ENCODE measurements at regions not wholly inside any gene's neighbourhood (a gene's known extent, or its start where the extent isn't known, plus 50 kb on each side); places are given as distances from the start of the nearest gene placed in this dataset.

GRCh38 chr7:156474241-156474743 is 166.3 kb upstream of the RNF32 start:
- no peak for DNase-seq

GRCh38 chr7:156473476-156474240 is 166.9 kb upstream of the RNF32 start:
- DNase-seq = no peak

GRCh38 chr7:156472267-156472666 is 168.3 kb upstream of the RNF32 start:
- DNase-seq = no peak

- no peak for DNase-seq
These were observed 169.9 kb upstream of the RNF32 start for GRCh38 chr7:156470399-156471320.

GRCh38 chr7:156466955-156467625 is 173.5 kb upstream of the RNF32 start:
- DNase-seq = no peak

- DNase-seq = no peak
These were observed 174.3 kb upstream of the RNF32 start for GRCh38 chr7:156466272-156466671.

GRCh38 chr7:156465186-156465585 is 175.4 kb upstream of the RNF32 start:
- DNase-seq = no peak

GRCh38 chr7:156464339-156464738 is 176.2 kb upstream of the RNF32 start:
- no peak for DNase-seq

GRCh38 chr7:156463280-156463679 is 177.3 kb upstream of the RNF32 start:
- no peak for DNase-seq

- no peak for DNase-seq
These were observed 178.5 kb upstream of the RNF32 start for GRCh38 chr7:156461881-156462665.

- DNase-seq = no peak
These were observed 179.5 kb upstream of the RNF32 start for GRCh38 chr7:156460858-156461627.

GRCh38 chr7:156459582-156459981 is 181.0 kb upstream of the RNF32 start:
- DNase-seq = no peak

GRCh38 chr7:156459067-156459466 is 181.5 kb upstream of the RNF32 start:
- no peak for DNase-seq

- DNase-seq = no peak
These were observed 182.6 kb upstream of the RNF32 start for GRCh38 chr7:156458011-156458410.

GRCh38 chr7:156456503-156457115 is 184.0 kb upstream of the RNF32 start:
- no peak for DNase-seq

GRCh38 chr7:156456032-156456431 is 184.5 kb upstream of the RNF32 start:
- DNase-seq = no peak

- DNase-seq = no peak
These were observed 190.1 kb upstream of the RNF32 start for GRCh38 chr7:156450473-156450872.

GRCh38 chr7:156448918-156449317 is 191.7 kb upstream of the RNF32 start:
- no peak for DNase-seq

GRCh38 chr7:156446990-156447389 is 193.6 kb upstream of the RNF32 start:
- DNase-seq = no peak

GRCh38 chr7:156445997-156446761 is 194.4 kb upstream of the RNF32 start:
- no peak for DNase-seq

All from NCI-H446 (cell line).